ENCODE measurements at regions not wholly inside any gene's neighbourhood (a gene's known extent, or its start where the extent isn't known, plus 50 kb on each side); places are given as distances from the start of the nearest gene placed in this dataset.

DNA sequence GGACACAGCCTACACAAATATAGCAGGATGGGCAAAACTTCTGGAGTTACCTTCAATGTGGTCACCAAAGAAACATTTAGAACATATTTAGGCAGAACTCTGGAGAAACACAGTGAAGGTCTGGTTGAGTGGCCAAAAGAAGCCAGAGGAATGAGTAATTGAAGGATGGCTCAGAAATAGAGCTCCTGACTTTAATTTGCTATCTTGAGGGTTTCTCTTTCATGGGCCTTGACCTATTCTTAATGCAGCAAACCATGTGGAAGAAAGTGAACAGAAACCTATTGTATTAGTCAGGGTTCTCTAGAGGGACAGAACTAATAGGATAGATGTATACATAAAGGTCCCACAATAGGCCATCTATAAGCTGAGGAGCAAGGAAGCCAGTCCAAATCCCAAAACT is 650.5 kb downstream of the ACTL7B start:
- H3K27ac ChIP-seq: no peak overlapping the region
- TF ChIP-seq, protein P1, sequence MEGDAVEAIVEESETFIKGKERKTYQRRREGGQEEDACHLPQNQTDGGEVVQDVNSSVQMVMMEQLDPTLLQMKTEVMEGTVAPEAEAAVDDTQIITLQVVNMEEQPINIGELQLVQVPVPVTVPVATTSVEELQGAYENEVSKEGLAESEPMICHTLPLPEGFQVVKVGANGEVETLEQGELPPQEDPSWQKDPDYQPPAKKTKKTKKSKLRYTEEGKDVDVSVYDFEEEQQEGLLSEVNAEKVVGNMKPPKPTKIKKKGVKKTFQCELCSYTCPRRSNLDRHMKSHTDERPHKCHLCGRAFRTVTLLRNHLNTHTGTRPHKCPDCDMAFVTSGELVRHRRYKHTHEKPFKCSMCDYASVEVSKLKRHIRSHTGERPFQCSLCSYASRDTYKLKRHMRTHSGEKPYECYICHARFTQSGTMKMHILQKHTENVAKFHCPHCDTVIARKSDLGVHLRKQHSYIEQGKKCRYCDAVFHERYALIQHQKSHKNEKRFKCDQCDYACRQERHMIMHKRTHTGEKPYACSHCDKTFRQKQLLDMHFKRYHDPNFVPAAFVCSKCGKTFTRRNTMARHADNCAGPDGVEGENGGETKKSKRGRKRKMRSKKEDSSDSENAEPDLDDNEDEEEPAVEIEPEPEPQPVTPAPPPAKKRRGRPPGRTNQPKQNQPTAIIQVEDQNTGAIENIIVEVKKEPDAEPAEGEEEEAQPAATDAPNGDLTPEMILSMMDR (conservative IDR thresholded peaks at IDR 0.05): no peak

DNA sequence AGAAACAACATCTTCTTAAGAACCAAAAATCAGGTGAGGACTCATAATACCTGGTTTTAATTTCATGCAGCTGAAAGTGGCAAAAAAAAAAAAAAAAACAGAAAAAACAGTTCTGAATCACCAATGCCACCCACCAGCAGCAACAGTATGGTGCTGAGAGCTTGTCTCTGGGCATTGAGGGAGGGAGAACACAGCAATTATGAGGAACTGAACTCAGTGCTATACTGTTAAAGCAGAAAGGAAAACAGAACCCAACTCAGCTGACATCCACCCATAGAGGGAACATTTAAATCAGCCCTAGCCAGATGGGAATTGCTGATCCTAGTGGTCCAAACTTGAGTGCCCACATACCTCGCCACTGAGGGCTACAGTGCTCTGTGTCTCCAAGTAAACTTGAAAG is 657.9 kb downstream of the ACTL7B start:
- no peak overlapping the region for H3K27ac ChIP-seq
- TF ChIP-seq, protein P1 (conservative IDR thresholded peaks at IDR 0.05): no peak

DNA sequence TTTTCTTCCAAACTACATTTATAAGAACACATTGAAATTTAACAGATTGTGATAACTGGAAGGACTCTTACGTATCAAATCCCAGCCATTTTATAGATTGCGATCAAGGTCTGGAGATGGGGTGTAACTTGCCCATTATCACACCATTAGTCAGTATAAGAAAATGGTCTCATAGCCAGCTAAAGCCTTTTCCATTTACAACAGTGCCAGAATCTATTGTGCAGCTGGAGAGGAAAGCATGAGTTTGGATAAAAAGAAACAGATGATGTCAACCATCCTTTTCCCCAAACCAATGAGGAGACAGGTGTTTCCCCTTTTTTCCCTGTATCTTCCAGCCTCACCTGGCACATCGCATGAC is 658.8 kb downstream of the ACTL7B start:
- TF ChIP-seq, protein P1 (conservative IDR thresholded peaks at IDR 0.05): no peak

DNA sequence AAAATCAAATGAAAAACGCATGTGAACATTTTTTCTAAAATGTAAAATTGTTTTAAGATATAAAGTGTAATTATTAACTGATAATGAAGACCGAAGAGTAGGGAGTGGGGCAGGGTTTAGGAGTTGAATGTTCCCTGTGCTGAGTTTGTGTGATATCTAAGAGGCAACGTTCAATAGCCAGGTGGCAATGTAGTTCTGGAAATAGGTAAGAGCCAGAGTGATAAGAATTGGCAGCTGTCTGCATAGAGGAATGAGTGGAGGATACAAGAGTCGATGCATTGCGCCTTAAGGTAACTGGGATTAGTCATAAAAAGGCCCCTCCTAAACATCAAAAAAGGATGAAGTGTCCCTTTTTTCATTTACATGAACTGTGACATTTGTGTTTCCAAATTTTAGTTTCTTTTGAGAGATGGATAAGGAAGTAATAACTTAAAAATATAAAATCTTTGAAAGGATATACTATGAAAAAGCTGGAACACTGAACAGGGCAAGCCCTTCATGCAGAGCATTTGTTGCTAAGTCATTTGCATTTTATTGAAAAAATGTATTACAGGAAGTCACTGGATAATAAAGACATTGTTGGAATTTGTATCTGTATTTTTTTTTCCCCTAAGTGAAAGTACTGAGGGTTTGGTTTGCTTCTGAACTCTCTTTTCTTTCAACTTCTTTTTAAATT is 659.3 kb downstream of the ACTL7B start:
- H3K27ac ChIP-seq: no peak overlapping the region
- TF ChIP-seq, protein P1 (conservative IDR thresholded peaks at IDR 0.05): no peak

More for the DNA sequence above, 658.8 kb downstream of the ACTL7B start:
- H3K27ac ChIP-seq: no peak overlapping the region

DNA sequence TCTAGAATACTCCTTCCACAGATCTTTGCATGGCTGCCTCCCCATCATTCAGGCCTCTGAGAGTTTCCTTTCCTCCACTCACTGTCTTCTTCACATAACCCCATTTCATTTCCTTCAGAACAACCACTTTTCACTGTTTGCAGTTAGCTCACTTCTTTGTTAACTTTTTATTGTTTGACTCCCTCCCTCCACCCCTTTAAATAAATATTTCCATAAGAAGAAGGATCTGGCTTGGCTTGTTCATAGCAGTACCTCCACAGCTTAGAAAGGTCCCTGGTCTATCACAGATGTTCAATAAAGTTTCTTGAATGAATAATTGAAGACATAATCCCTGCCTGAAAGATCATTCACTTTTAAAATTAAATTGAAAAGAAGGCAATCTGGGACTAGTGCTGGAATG is 661.6 kb downstream of the ACTL7B start:
- H3K27ac ChIP-seq: peak overlapping the region; percentile 24
- TF ChIP-seq, protein P1 (conservative IDR thresholded peaks at IDR 0.05): no peak

DNA sequence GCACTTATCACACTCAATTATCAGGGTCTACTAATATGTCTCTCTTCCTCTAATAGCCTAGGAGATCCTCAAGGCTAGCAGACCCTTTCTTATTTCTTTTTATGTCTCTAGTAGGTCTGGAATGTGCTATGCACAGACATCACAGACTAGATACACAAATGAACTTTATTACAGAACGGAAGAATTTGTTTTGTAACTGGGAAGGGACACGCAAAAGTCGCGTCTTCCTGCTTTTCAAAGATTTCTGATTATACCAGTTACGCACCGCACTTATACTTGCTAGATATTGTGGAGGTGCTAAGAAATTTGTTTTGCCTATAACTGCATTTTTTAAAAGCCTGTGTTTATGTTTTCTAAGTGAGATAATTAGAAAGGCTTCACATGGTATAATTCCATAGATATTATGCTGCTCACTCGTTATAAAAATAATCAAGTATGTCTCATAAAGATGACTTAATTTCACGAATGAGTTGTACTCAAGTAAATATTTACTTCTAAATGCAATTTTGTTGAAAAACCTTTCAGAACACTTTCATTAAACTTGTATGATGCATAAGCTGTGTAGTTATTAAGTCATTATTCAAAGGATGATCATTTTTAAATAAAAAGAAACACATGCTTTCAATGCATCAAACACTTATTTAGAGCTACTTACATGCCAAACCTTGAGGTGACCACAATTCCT is 662.6 kb downstream of the ACTL7B start:
- H3K27ac ChIP-seq: no peak overlapping the region

DNA sequence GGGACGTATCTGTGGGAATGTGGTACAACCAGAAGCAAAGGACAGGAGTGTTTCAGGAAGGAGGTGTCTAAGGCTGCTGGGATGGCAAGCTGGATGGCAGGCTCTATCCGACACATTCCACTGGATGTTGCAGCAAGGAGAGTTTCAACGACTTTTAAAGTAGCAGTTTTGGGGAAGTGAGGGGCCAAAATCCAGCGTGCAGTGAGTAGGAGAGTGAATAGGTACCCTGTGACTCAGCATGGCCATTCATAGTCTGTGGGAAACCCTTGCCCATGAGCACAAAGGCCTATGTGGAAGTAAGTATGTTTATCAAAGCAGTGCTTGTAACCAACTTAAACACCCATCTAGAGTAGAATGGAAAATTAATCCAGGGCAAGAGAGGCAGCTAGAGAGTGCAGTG is 664.7 kb downstream of the ACTL7B start:
- H3K27ac ChIP-seq: no peak overlapping the region
- TF ChIP-seq, protein P1 (conservative IDR thresholded peaks at IDR 0.05): no peak

More for the DNA sequence above, 662.6 kb downstream of the ACTL7B start:
- TF ChIP-seq, protein P1 (conservative IDR thresholded peaks at IDR 0.05): no peak
